Muscle layer of colon (tissue), 2 donors: ENCODE measurements at regions not wholly inside any gene's neighbourhood (a gene's known extent, or its start where the extent isn't known, plus 50 kb on each side); places are given as distances from the start of the nearest gene placed in this dataset.

Experiments
- H3K27ac ChIP-seq: one replicate; pipeline ENCODE4 v1.7.0; 2013; ENCODE audit warnings: low read depth, mild to moderate bottlenecking, low read length, moderate library complexity
- H3K27me3 ChIP-seq, 2 donors: one replicate each; pipeline ENCODE4 v1.7.0; 2013; ENCODE audit warnings: low read length in 2 of 2, mild to moderate bottlenecking in 2 of 2; ENCODE audit not compliant: insufficient read depth in 2 of 2, control insufficient read depth in 1 of 2
- H3K36me3 ChIP-seq: one replicate; pipeline ENCODE4 v1.7.0; 2013; ENCODE audit warnings: mild to moderate bottlenecking, low read length; ENCODE audit not compliant: insufficient read depth
- H3K4me1 ChIP-seq: one replicate; pipeline ENCODE4 v1.7.0; 2013; ENCODE audit warnings: mild to moderate bottlenecking, low read length; ENCODE audit not compliant: insufficient read depth
- H3K4me3 ChIP-seq, 2 donors: one replicate each; pipeline ENCODE4 v1.7.0; 2013; ENCODE audit warnings: low read length in 2 of 2, low read depth in 1 of 2, mild to moderate bottlenecking in 1 of 2, moderate library complexity in 1 of 2
- H3K9ac ChIP-seq: one replicate; pipeline ENCODE4 v1.7.0; 2013; ENCODE audit warnings: low read length
- H3K9me3 ChIP-seq: one replicate; pipeline ENCODE4 v1.7.0; 2013; ENCODE audit warnings: mild to moderate bottlenecking, low read length
- donor health status: abdominal sarcoma.
- donor health status: Adenocarcinoma of cecum.

GRCh38 chr14:86639146-86639545, 1109.2 kb downstream of the FLRT2 start:
- H3K27me3 ChIP-seq = no peaks in the 10 kb centered on the region
- no peaks in the 10 kb centered on the region for H3K4me1 ChIP-seq
- no peak overlapping the region for H3K4me3 ChIP-seq
- H3K9me3 ChIP-seq = no peaks in the 10 kb centered on the region
- no peaks in the 10 kb centered on the region for H3K36me3 ChIP-seq
- no peak overlapping the region for H3K9ac ChIP-seq
- H3K27ac ChIP-seq = no peak overlapping the region

DNA sequence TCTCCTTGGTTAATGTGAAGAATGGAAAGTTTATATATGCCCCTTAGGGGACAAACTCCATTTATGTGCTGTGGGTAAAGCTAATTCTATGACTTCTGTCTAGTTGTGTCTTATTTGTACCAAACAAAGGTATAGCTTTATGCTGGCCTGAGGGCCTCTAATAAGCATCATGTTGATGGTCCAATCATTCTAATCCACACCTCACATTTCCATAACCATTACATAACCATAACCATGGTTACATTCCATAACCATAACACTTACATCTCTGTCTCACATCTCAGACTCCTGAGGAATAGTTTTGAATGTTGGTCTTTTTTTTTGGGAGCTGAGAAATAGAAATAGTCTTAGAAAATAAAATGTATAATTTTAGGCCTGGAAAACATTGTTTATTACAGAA, 1097.1 kb downstream of the FLRT2 start:
- no peak overlapping the region for H3K9ac ChIP-seq
- no peaks in the 10 kb centered on the region for H3K36me3 ChIP-seq
- no peak overlapping the region for H3K4me3 ChIP-seq
- H3K27ac ChIP-seq = no peak overlapping the region
- H3K4me1 ChIP-seq = no peaks in the 10 kb centered on the region
- no peaks in the 10 kb centered on the region for H3K9me3 ChIP-seq
- H3K27me3 ChIP-seq = no peaks in the 10 kb centered on the region

- Histone ChIP-seq H3K9me3 (no peaks in the 10 kb centered on the region), H3K9ac (no peak overlapping the region), H3K27ac (no peak overlapping the region), H3K36me3 (no peaks in the 10 kb centered on the region), H3K27me3 (no peaks in the 10 kb centered on the region), H3K4me1 (no peaks in the 10 kb centered on the region), H3K4me3 (no peak overlapping the region)
Measured at GRCh38 chr14:86626530-86626929, 1096.6 kb downstream of the FLRT2 start.

DNA sequence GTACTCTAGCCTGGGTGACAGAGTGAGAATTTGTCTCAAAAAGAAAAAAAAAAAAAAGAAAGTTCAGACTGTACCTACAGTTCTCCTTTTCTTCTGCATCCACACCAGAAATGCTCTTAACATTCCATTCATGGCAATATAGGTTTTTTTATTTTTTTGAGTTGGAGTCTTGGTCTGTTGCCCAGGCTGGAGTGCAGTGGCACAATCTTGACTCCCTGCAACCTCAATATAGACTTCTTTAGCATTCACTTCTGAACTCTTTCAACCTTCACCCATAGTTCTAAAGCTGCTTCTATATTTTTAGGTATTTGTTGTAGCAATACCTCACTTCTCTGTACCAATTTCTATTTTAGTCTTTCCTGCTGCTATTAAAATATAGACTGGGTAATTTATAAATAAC, 1095.7 kb downstream of the FLRT2 start:
- no peaks in the 10 kb centered on the region for H3K27me3 ChIP-seq
- H3K27ac ChIP-seq = no peak overlapping the region
- H3K4me1 ChIP-seq = no peaks in the 10 kb centered on the region
- no peaks in the 10 kb centered on the region for H3K9me3 ChIP-seq
- no peak overlapping the region for H3K9ac ChIP-seq
- H3K36me3 ChIP-seq = no peaks in the 10 kb centered on the region
- no peak overlapping the region for H3K4me3 ChIP-seq

- H3K4me1 ChIP-seq = no peaks in the 10 kb centered on the region
- no peaks in the 10 kb centered on the region for H3K9me3 ChIP-seq
- no peaks in the 10 kb centered on the region for H3K27me3 ChIP-seq
- no peak overlapping the region for H3K27ac ChIP-seq
- H3K9ac ChIP-seq = no peak overlapping the region
- no peaks in the 10 kb centered on the region for H3K36me3 ChIP-seq
- H3K4me3 ChIP-seq = no peak overlapping the region
Measured at GRCh38 chr14:86619726-86620125, 1089.8 kb downstream of the FLRT2 start.

- H3K36me3 ChIP-seq = no peaks in the 10 kb centered on the region
- no peak overlapping the region for H3K9ac ChIP-seq
- H3K4me3 ChIP-seq = no peak overlapping the region
- H3K27me3 ChIP-seq = no peaks in the 10 kb centered on the region
- no peak overlapping the region for H3K27ac ChIP-seq
- no peaks in the 10 kb centered on the region for H3K4me1 ChIP-seq
- no peaks in the 10 kb centered on the region for H3K9me3 ChIP-seq
Measured at GRCh38 chr14:86613786-86614185, 1083.8 kb downstream of the FLRT2 start.

GRCh38 chr14:86613126-86613525, 1083.2 kb downstream of the FLRT2 start:
- H3K36me3 ChIP-seq = no peaks in the 10 kb centered on the region
- H3K27ac ChIP-seq = no peak overlapping the region
- no peak overlapping the region for H3K4me3 ChIP-seq
- H3K4me1 ChIP-seq = no peaks in the 10 kb centered on the region
- no peaks in the 10 kb centered on the region for H3K9me3 ChIP-seq
- no peak overlapping the region for H3K9ac ChIP-seq
- no peaks in the 10 kb centered on the region for H3K27me3 ChIP-seq

DNA sequence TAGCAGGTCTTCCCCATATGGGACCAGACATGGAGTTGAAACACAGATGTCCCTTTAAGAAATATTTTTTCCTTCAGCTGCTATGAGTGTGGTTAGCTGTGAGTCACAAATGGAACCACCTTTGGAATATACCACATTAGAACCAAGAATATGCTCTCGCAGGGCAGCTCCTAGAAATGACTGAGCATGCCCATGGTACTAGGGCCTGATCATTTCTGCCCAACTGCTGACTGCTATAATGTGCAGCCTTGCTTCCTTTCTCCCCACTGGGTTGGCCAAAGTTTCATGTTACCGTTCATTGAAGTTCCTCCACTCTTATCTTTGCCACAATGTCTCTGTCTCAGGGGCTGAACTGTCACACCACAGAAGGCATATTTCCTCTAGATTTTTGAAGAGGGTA, 1074.6 kb downstream of the FLRT2 start:
- H3K4me3 ChIP-seq = no peak overlapping the region
- H3K4me1 ChIP-seq = no peaks in the 10 kb centered on the region
- H3K36me3 ChIP-seq = no peaks in the 10 kb centered on the region
- H3K27me3 ChIP-seq = no peaks in the 10 kb centered on the region
- no peaks in the 10 kb centered on the region for H3K9me3 ChIP-seq
- no peak overlapping the region for H3K27ac ChIP-seq
- H3K9ac ChIP-seq = no peak overlapping the region

- Histone ChIP-seq H3K4me1 (no peaks in the 10 kb centered on the region), H3K27me3 (no peaks in the 10 kb centered on the region), H3K4me3 (no peak overlapping the region), H3K9ac (no peak overlapping the region), H3K36me3 (no peaks in the 10 kb centered on the region), H3K27ac (no peak overlapping the region), H3K9me3 (no peaks in the 10 kb centered on the region)
Measured at GRCh38 chr14:86602263-86602662, 1072.3 kb downstream of the FLRT2 start.

DNA sequence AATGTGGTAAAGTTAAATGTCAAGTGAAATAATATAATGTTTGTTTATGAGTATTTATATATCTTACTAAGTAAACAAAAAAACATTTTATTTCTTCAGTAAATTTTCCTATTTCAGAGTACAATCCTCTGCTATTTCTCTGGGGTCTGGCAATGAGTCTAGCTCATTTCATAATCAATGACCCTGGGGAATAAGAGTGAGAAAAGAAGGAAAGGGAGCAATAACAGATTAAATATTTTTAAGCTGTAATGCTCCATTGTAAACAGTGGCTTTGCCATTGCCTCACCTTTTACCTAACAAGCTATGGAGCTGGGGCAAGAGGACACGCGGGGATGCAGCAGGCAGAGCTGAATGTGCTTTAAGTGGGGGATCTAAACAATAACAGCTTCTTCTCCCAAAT, 1071.9 kb downstream of the FLRT2 start:
- no peaks in the 10 kb centered on the region for H3K9me3 ChIP-seq
- H3K9ac ChIP-seq = no peak overlapping the region
- H3K4me3 ChIP-seq = no peak overlapping the region
- no peaks in the 10 kb centered on the region for H3K36me3 ChIP-seq
- no peaks in the 10 kb centered on the region for H3K27me3 ChIP-seq
- H3K4me1 ChIP-seq = no peaks in the 10 kb centered on the region
- H3K27ac ChIP-seq = no peak overlapping the region

DNA sequence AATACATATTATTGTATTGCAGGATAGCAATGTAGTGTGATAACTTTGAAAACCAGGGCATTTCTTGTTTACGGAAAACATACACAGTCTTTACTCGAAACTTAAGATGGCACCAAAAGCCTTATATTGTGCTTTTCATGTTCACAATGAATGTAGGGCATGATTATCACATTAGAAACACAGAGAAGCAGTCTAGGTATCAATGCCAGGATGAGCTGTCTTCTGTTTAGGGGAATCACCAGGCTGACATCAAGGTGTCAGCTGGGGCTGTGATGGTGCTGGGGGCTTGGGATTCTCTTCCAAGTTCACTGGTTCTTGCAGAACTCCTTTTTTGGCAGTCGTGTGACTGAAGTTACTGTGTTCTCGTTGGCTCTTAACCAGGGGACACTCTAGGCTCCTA, 1067.3 kb downstream of the FLRT2 start:
- H3K4me3 ChIP-seq = no peak overlapping the region
- no peaks in the 10 kb centered on the region for H3K27me3 ChIP-seq
- no peaks in the 10 kb centered on the region for H3K36me3 ChIP-seq
- no peaks in the 10 kb centered on the region for H3K4me1 ChIP-seq
- H3K9ac ChIP-seq = no peak overlapping the region
- H3K27ac ChIP-seq = no peak overlapping the region
- H3K9me3 ChIP-seq = no peaks in the 10 kb centered on the region

GRCh38 chr14:86596024-86596423, 1066.1 kb downstream of the FLRT2 start:
- Histone ChIP-seq H3K4me3 (no peak overlapping the region), H3K36me3 (no peaks in the 10 kb centered on the region), H3K27ac (no peak overlapping the region), H3K9me3 (no peaks in the 10 kb centered on the region), H3K9ac (no peak overlapping the region), H3K4me1 (no peaks in the 10 kb centered on the region), H3K27me3 (no peaks in the 10 kb centered on the region)
